ENCODE measurements at regions not wholly inside any gene's neighbourhood (a gene's known extent, or its start where the extent isn't known, plus 50 kb on each side); places are given as distances from the start of the nearest gene placed in this dataset.

- TF ChIP-seq POLR2A (IDR thresholded peaks at IDR 0.05; ENCODE audit: extremely low read depth, insufficient read length), result no peak
- no peak for TF ChIP-seq CTCF (IDR thresholded peaks at IDR 0.05; ENCODE audit: low read depth, low read length)
- no peak for TF ChIP-seq MAX (IDR thresholded peaks at IDR 0.05; ENCODE audit: low read depth, low read length)
- no peak for TF ChIP-seq MYC (IDR thresholded peaks at IDR 0.05; ENCODE audit: low read depth, low read length)
These were observed 682.2 kb downstream of the SQOR start for GRCh38 chr15:46317029-46317428.
